SU-DHL-6 (cell line): ENCODE measurements at regions not wholly inside any gene's neighbourhood (a gene's known extent, or its start where the extent isn't known, plus 50 kb on each side); places are given as distances from the start of the nearest gene placed in this dataset.

Experiments used
- H2AFZ ChIP-seq: fragments of 200-600 bp; sonication (generic); 2 replicates; pipeline ENCODE4 v1.6.1; 2014; ENCODE audit warnings: low read depth, mild to moderate bottlenecking, moderate library complexity, mixed read lengths, antibody characterized with exemption, low read length; ENCODE audit not compliant: severe bottlenecking
- H3F3A ChIP-seq: fragments of 200-600 bp; shearing (Covaris generic); 2 replicates; pipeline ENCODE4 v1.6.0; 2016; ENCODE audit warnings: antibody characterized with exemption, mild to moderate bottlenecking; ENCODE audit not compliant: insufficient read depth
- H3K27ac ChIP-seq: fragments of 200-600 bp; sonication (generic); 2 replicates; pipeline ENCODE4 v1.5.1; 2016; ENCODE audit warnings: low read depth, mild to moderate bottlenecking, low read length, moderate library complexity, mixed read lengths
- H3K27me3 ChIP-seq: fragments of 200-600 bp; sonication (generic), shearing (Covaris generic); 2 replicates; pipeline ENCODE4 v1.6.0; 2014; ENCODE audit warnings: mild to moderate bottlenecking, low read length
- H3K36me3 ChIP-seq: fragments of 200-600 bp; sonication (generic); 2 replicates; pipeline ENCODE4 v1.6.1; 2014; ENCODE audit warnings: mild to moderate bottlenecking, low read length, mixed read lengths
- H3K4me2 ChIP-seq: fragments of 300-600, 200-600 bp; shearing (Covaris generic), sonication (generic); 2 replicates; pipeline ENCODE4 v1.6.0; 2014; ENCODE audit warnings: low read length, low read depth, mild to moderate bottlenecking; ENCODE audit not compliant: poor library complexity, severe bottlenecking
- H3K4me3 ChIP-seq: fragments of 200-600 bp; sonication (generic); 2 replicates; pipeline ENCODE4 v1.5.1; 2014; ENCODE audit warnings: antibody characterized with exemption, low read length, mild to moderate bottlenecking, mixed read lengths; ENCODE audit not compliant: insufficient read depth, poor library complexity, severe bottlenecking
- H3K79me2 ChIP-seq: fragments of 200-600 bp; sonication (generic); 2 replicates; pipeline ENCODE4 v1.6.1; 2014; ENCODE audit warnings: mild to moderate bottlenecking, low read length, moderate library complexity; ENCODE audit not compliant: insufficient read depth
- H3K9ac ChIP-seq: fragments of 200-600 bp; sonication (generic); 2 replicates; pipeline ENCODE4 v1.7.0; 2014; ENCODE audit warnings: mild to moderate bottlenecking, low read length
- H3K9me2 ChIP-seq: fragments of 200-600 bp; sonication (generic); replicated peaks from 2 replicates; pipeline ENCODE4 v1.6.1; 2014; ENCODE audit warnings: low read length; ENCODE audit not compliant: insufficient read depth
- H3K9me3 ChIP-seq: fragments of 200-600 bp; sonication (generic); 2 replicates; pipeline ENCODE4 v1.6.1; 2014; ENCODE audit warnings: low read length, mixed read lengths; ENCODE audit not compliant: insufficient read depth
- H4K20me1 ChIP-seq: fragments of 200-600 bp; sonication (generic); 2 replicates; pipeline ENCODE4 v1.6.1; 2014; ENCODE audit warnings: low read depth, mild to moderate bottlenecking, antibody characterized with exemption, low read length, moderate library complexity, mixed read lengths
- CTCF ChIP-seq: fragments of 200-600 bp; sonication (generic); IDR thresholded peaks from one replicate; pipeline ENCODE4 v1.5.1; 2017; ENCODE audit warnings: antibody characterized with exemption, mild to moderate bottlenecking, low read length, moderate library complexity; ENCODE audit not compliant: insufficient read depth, poor library complexity, severe bottlenecking
- EZH2phosphoT487 ChIP-seq: fragments of 200-600 bp; sonication (generic), shearing (Covaris generic); conservative IDR thresholded peaks from 2 replicates; pipeline ENCODE4 v1.6.1; 2018; ENCODE audit warnings: mild to moderate bottlenecking, antibody characterized with exemption, low read length, moderate library complexity, mixed read lengths

- Histone ChIP-seq H3K36me3 (no peaks in the 10 kb centered on the region), H4K20me1 (no peaks in the 10 kb centered on the region), H3K9me3 (no peaks in the 10 kb centered on the region), H3K27ac (no peak overlapping the region), H3K4me2 (no peak overlapping the region), H3K27me3 (no peaks in the 10 kb centered on the region), H3K4me3 (no peak overlapping the region), H2AFZ (no peak overlapping the region), H3K9ac (no peak overlapping the region), H3K9me2 (no peaks in the 10 kb centered on the region), H3K79me2 (no peaks in the 10 kb centered on the region), H3F3A (no peaks in the 10 kb centered on the region)
- TF ChIP-seq CTCF (no peak), EZH2phosphoT487 (no peak)
These were observed 431.8 kb upstream of the NOX3 start for GRCh38 chr6:155887421-155887820.

GRCh38 chr6:155883741-155884140 is 428.1 kb upstream of the NOX3 start:
- no peaks in the 10 kb centered on the region for H3K9me3 ChIP-seq
- no peaks in the 10 kb centered on the region for H3F3A ChIP-seq
- H3K79me2 ChIP-seq: no peaks in the 10 kb centered on the region
- no peaks in the 10 kb centered on the region for H4K20me1 ChIP-seq
- no peaks in the 10 kb centered on the region for H3K36me3 ChIP-seq
- H3K9ac ChIP-seq: no peak overlapping the region
- no peak overlapping the region for H3K4me3 ChIP-seq
- no peak overlapping the region for H2AFZ ChIP-seq
- H3K27me3 ChIP-seq: no peaks in the 10 kb centered on the region
- H3K4me2 ChIP-seq: no peak overlapping the region
- no peak overlapping the region for H3K27ac ChIP-seq
- H3K9me2 ChIP-seq: no peaks in the 10 kb centered on the region
- TF ChIP-seq EZH2phosphoT487 (no peak), CTCF (no peak)

- H3K9me2 ChIP-seq: no peaks in the 10 kb centered on the region
- no peaks in the 10 kb centered on the region for H3F3A ChIP-seq
- no peak overlapping the region for H3K9ac ChIP-seq
- H3K36me3 ChIP-seq: no peaks in the 10 kb centered on the region
- no peaks in the 10 kb centered on the region for H3K27me3 ChIP-seq
- H3K4me3 ChIP-seq: no peak overlapping the region
- no peak overlapping the region for H3K4me2 ChIP-seq
- H4K20me1 ChIP-seq: no peaks in the 10 kb centered on the region
- no peak overlapping the region for H2AFZ ChIP-seq
- no peaks in the 10 kb centered on the region for H3K9me3 ChIP-seq
- H3K27ac ChIP-seq: no peak overlapping the region
- no peaks in the 10 kb centered on the region for H3K79me2 ChIP-seq
- no peak for TF ChIP-seq CTCF
- TF ChIP-seq EZH2phosphoT487: no peak
These were observed 427.7 kb upstream of the NOX3 start for GRCh38 chr6:155883334-155883731.
